GM12878 (cell line): ENCODE measurements at regions not wholly inside any gene's neighbourhood (a gene's known extent, or its start where the extent isn't known, plus 50 kb on each side); places are given as distances from the start of the nearest gene placed in this dataset.

Experiments used
- ATAC-seq: fragments of 200-7000 bp; cut with Tn5 transposase; 3 replicates; pipeline ENCODE4 v1.9.1; 2020; ENCODE audit warnings: mild to moderate bottlenecking, moderate library complexity
- BruUV-seq: library from RNA; stranded (reverse); fragments of 400-500 nt; replicated peaks from 2 replicates; lab custom pipeline; 2021; lab: Mats Ljungman, UMichigan
- CTCF ChIA-PET: fragments of 300-600 bp; sonication (Branson Sonifier 250); formaldehyde crosslinking; extraction: SDS; loops from one replicate; lab custom pipeline; 2021; ENCODE audit warnings: inconsistent platforms; lab: Yijun Ruan, JAX
- POLR2A ChIA-PET: fragments of 350-600 bp; formaldehyde crosslinking; extraction: SDS; loops from one replicate; lab custom pipeline; 2021; ENCODE audit warnings: inconsistent platforms; lab: Charles Lee
- RAD21 ChIA-PET: fragments of 300-600 bp; sonication (Branson Sonifier 250); formaldehyde crosslinking; loops from one replicate; lab custom pipeline; 2023; ENCODE audit warnings: antibody characterized with exemption; ENCODE audit not compliant: unreplicated experiment; lab: Charles Lee
- SMC1A ChIA-PET: fragments of 300-600 bp; sonication (Branson Sonifier 250); formaldehyde crosslinking; loops from one replicate; lab custom pipeline; 2023; ENCODE audit not compliant: unreplicated experiment, uncharacterized antibody; lab: Charles Lee
- DNase-seq: peaks from one replicate; pipeline ENCODE4 v3.0.0-alpha.2; 2011; ENCODE audit warnings: low read depth, low spot score
- FAIRE-seq: peaks from 3 replicates; lab custom pipeline; 2011; peaks lifted over from hg19 to GRCh38; lab: Jason Lieb, UNC
- H2AFZ ChIP-seq: 2 replicates; pipeline ENCODE4 v1.6.0; 2011; ENCODE audit warnings: low read depth, low read length, control low read depth; ENCODE audit not compliant: control insufficient read depth
- H3K27ac ChIP-seq: 2 replicates; pipeline ENCODE4 v1.5.1; 2011; ENCODE audit warnings: control low read depth; ENCODE audit not compliant: control insufficient read depth, insufficient read depth
- H3K27me3 ChIP-seq, 2 experiments: replicated peaks in 1 of 2; 2 replicates each; pipeline versions ENCODE4 v1.6.0 to v1.6.1; 2011; ENCODE audit warnings: low read length in 1 of 2; ENCODE audit not compliant: control insufficient read depth in 2 of 2, insufficient read depth in 2 of 2
- H3K36me3 ChIP-seq, 2 experiments: 2 replicates each; pipeline ENCODE4 v1.5.1; 2011; ENCODE audit warnings: low read length in 1 of 2; ENCODE audit not compliant: control insufficient read depth in 2 of 2, insufficient read depth in 2 of 2
- H3K4me1 ChIP-seq: 2 replicates; pipeline ENCODE4 v1.6.1; 2011; ENCODE audit warnings: mild to moderate bottlenecking, low read length, moderate library complexity, mixed read lengths; ENCODE audit not compliant: control insufficient read depth, insufficient read depth
- H3K4me2 ChIP-seq: 2 replicates; pipeline ENCODE4 v1.6.0; 2011; ENCODE audit warnings: control low read depth; ENCODE audit not compliant: control insufficient read depth, insufficient read depth
- H3K4me3 ChIP-seq: fragments of 200-600 bp; sonication (generic); 2 replicates; pipeline ENCODE4 v1.5.1; 2016
- H3K79me2 ChIP-seq: 2 replicates; pipeline ENCODE4 v1.6.0; 2011; ENCODE audit warnings: low read length; ENCODE audit not compliant: control insufficient read depth, insufficient read depth
- H3K9ac ChIP-seq: 2 replicates; pipeline ENCODE4 v1.8.0; 2011; ENCODE audit warnings: low read length, control low read depth, mixed read lengths; ENCODE audit not compliant: control insufficient read depth, insufficient read depth
- H3K9me3 ChIP-seq: replicated peaks from 3 replicates; pipeline ENCODE4 v1.5.1; 2011; ENCODE audit warnings: mild to moderate bottlenecking, low read length; ENCODE audit not compliant: control insufficient read depth, insufficient read depth
- H4K20me1 ChIP-seq: 2 replicates; pipeline ENCODE4 v1.6.0; 2011; ENCODE audit not compliant: control insufficient read depth, insufficient read depth
- GATAD2B ChIP-seq: fragments of 450-650 bp; conservative IDR thresholded peaks from 2 replicates; pipeline ENCODE4 v1.6.1; 2017; ENCODE audit warnings: low read depth, mild to moderate bottlenecking, moderate library complexity
- HDGF ChIP-seq: fragments of 450-650 bp; IDR thresholded peaks from 2 replicates; pipeline ENCODE4 v1.6.1; 2016; ENCODE audit warnings: antibody characterized with exemption
- KDM1A ChIP-seq: fragments of 200-600 bp; sonication (generic); IDR thresholded peaks from 2 replicates; pipeline ENCODE4 v1.6.1; 2016; ENCODE audit warnings: borderline replicate concordance
- NR2C1 ChIP-seq: fragments of 450-650 bp; IDR thresholded peaks from 2 replicates; pipeline ENCODE4 v1.6.1; 2017; ENCODE audit warnings: antibody characterized with exemption, mild to moderate bottlenecking, moderate library complexity
- PAX5 ChIP-seq: IDR thresholded peaks from 2 replicates; pipeline ENCODE4 v1.6.1; 2011; ENCODE audit warnings: low read depth, low read length, borderline replicate concordance
- PKNOX1 ChIP-seq: fragments of 450-650 bp; IDR thresholded peaks from 2 replicates; pipeline ENCODE4 v1.6.1; 2016; ENCODE audit warnings: mild to moderate bottlenecking
- TAF1 ChIP-seq: IDR thresholded peaks from 2 replicates; pipeline ENCODE4 v1.6.1; 2011; ENCODE audit warnings: mild to moderate bottlenecking, low read depth, low read length, borderline replicate concordance
- TCF7 ChIP-seq: IDR thresholded peaks from 2 replicates; pipeline ENCODE4 v1.6.1; 2014; ENCODE audit warnings: antibody characterized with exemption, borderline replicate concordance
- ZNF24 ChIP-seq: fragments of 450-650 bp; IDR thresholded peaks from 2 replicates; pipeline ENCODE4 v1.6.1; 2017; ENCODE audit warnings: antibody characterized with exemption, mild to moderate bottlenecking
- WGBS: methylation state at CpG from one replicate; pipeline ENCODE4 v1.1.6; 2016; ENCODE audit warnings: low lambda C conversion rate; ENCODE audit not compliant: insufficient replicate concordance, insufficient coverage; ENCODE audit errors: missing lambda C conversion rate; 5-methylcytosine and 5-hydroxymethylcytosine counted together
- in situ Hi-C: fragments of 300-500 bp; cut with MboI; formaldehyde crosslinking; loops from 9 replicates; pipeline ENCODE4 v1.14.3; 2018; ENCODE audit warnings: mixed read lengths
- intact Hi-C: fragments of 100-400 bp; cut with micrococcal nuclease; formaldehyde crosslinking; loops from one replicate; pipeline ENCODE4 v1.14.2; 2022; ENCODE audit not compliant: unreplicated experiment
- TF ChIP-seq, protein P1 (sequence below): IDR thresholded peaks from 2 replicates; pipeline ENCODE4 v1.6.1; 2012; ENCODE audit warnings: improper control_type of control experiment, low read depth, low read length; ENCODE audit not compliant: insufficient replicate concordance
- TF ChIP-seq, protein P2 (sequence below): fragments of 450-650 bp; IDR thresholded peaks from 2 replicates; pipeline ENCODE4 v1.6.1; 2017; ENCODE audit warnings: antibody characterized with exemption, mild to moderate bottlenecking, moderate library complexity

GRCh38 chr7:25753837-25754236, 398.2 kb upstream of the NFE2L3 start (continued):
- TF ChIP-seq, protein P1, sequence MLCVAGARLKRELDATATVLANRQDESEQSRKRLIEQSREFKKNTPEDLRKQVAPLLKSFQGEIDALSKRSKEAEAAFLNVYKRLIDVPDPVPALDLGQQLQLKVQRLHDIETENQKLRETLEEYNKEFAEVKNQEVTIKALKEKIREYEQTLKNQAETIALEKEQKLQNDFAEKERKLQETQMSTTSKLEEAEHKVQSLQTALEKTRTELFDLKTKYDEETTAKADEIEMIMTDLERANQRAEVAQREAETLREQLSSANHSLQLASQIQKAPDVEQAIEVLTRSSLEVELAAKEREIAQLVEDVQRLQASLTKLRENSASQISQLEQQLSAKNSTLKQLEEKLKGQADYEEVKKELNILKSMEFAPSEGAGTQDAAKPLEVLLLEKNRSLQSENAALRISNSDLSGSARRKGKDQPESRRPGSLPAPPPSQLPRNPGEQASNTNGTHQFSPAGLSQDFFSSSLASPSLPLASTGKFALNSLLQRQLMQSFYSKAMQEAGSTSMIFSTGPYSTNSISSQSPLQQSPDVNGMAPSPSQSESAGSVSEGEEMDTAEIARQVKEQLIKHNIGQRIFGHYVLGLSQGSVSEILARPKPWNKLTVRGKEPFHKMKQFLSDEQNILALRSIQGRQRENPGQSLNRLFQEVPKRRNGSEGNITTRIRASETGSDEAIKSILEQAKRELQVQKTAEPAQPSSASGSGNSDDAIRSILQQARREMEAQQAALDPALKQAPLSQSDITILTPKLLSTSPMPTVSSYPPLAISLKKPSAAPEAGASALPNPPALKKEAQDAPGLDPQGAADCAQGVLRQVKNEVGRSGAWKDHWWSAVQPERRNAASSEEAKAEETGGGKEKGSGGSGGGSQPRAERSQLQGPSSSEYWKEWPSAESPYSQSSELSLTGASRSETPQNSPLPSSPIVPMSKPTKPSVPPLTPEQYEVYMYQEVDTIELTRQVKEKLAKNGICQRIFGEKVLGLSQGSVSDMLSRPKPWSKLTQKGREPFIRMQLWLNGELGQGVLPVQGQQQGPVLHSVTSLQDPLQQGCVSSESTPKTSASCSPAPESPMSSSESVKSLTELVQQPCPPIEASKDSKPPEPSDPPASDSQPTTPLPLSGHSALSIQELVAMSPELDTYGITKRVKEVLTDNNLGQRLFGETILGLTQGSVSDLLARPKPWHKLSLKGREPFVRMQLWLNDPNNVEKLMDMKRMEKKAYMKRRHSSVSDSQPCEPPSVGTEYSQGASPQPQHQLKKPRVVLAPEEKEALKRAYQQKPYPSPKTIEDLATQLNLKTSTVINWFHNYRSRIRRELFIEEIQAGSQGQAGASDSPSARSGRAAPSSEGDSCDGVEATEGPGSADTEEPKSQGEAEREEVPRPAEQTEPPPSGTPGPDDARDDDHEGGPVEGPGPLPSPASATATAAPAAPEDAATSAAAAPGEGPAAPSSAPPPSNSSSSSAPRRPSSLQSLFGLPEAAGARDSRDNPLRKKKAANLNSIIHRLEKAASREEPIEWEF = no peak

- H3K9me3 ChIP-seq = no peaks in the 10 kb centered on the region
- H3K27ac ChIP-seq = no peak overlapping the region
- no peak for ATAC-seq
- 45% methylated on average over 7 of the region's 7 CpGs for WGBS
- CTCF ChIA-PET = no interaction called here
- no peaks in the 10 kb centered on the region for H4K20me1 ChIP-seq
- H3K9ac ChIP-seq = no peak overlapping the region
- no peak overlapping the region for H3K4me2 ChIP-seq
- H2AFZ ChIP-seq = no peak overlapping the region
- peaks cover 2 to 5% of the 10 kb centered on the region in 2 experiments; a peak in 3 of 4 replicates for H3K27me3 ChIP-seq
- no TSS peak for BruUV-seq
- DNase-seq = no peak
- RAD21 ChIA-PET = no interaction called here
- no peak for TF ChIP-seq HDGF
- TF ChIP-seq KDM1A = no peak
- TF ChIP-seq PAX5 = no peak
- no peak for TF ChIP-seq GATAD2B
- no peak for TF ChIP-seq ZNF24
- TF ChIP-seq, protein P2, sequence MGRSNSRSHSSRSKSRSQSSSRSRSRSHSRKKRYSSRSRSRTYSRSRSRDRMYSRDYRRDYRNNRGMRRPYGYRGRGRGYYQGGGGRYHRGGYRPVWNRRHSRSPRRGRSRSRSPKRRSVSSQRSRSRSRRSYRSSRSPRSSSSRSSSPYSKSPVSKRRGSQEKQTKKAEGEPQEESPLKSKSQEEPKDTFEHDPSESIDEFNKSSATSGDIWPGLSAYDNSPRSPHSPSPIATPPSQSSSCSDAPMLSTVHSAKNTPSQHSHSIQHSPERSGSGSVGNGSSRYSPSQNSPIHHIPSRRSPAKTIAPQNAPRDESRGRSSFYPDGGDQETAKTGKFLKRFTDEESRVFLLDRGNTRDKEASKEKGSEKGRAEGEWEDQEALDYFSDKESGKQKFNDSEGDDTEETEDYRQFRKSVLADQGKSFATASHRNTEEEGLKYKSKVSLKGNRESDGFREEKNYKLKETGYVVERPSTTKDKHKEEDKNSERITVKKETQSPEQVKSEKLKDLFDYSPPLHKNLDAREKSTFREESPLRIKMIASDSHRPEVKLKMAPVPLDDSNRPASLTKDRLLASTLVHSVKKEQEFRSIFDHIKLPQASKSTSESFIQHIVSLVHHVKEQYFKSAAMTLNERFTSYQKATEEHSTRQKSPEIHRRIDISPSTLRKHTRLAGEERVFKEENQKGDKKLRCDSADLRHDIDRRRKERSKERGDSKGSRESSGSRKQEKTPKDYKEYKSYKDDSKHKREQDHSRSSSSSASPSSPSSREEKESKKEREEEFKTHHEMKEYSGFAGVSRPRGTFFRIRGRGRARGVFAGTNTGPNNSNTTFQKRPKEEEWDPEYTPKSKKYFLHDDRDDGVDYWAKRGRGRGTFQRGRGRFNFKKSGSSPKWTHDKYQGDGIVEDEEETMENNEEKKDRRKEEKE = no peak
- no peak for TF ChIP-seq PKNOX1
- no peak for TF ChIP-seq TCF7
- TF ChIP-seq TAF1 = no peak
- TF ChIP-seq NR2C1 = no peak
- H3K79me2 ChIP-seq = no peaks in the 10 kb centered on the region
- POLR2A ChIA-PET = no interaction called here
- SMC1A ChIA-PET = no interaction called here
- intact Hi-C loops = no loop called here
- in situ Hi-C loops = no loop called here
- no peaks in the 10 kb centered on the region for H3K4me1 ChIP-seq
- H3K4me3 ChIP-seq = no peak overlapping the region
- no peak for FAIRE-seq
- H3K36me3 ChIP-seq = no peaks in the 10 kb centered on the region
These were observed 397.7 kb upstream of the NFE2L3 start for GRCh38 chr7:25754333-25754732.
